ENCODE measurements at regions not wholly inside any gene's neighbourhood (a gene's known extent, or its start where the extent isn't known, plus 50 kb on each side); places are given as distances from the start of the nearest gene placed in this dataset.

GRCh38 chr3:34793057-34793456 lies 846.3 kb upstream of the ARPP21 start:
- ATAC-seq (no peak), DNase-seq (no peak)
- TF ChIP-seq CTCF (IDR thresholded peaks at IDR 0.05): no peak
- intact Hi-C loops (cut with DNase I): no loop called here
- no peak overlapping the region for H3K27ac ChIP-seq
- no peaks in the 10 kb centered on the region for H3K4me1 ChIP-seq
- H3K27me3 ChIP-seq: no peaks in the 10 kb centered on the region
- H3K36me3 ChIP-seq: no peaks in the 10 kb centered on the region
- no peak overlapping the region for H3K4me3 ChIP-seq
- H3K9me3 ChIP-seq: no peaks in the 10 kb centered on the region

GRCh38 chr3:34807611-34808010 lies 831.7 kb upstream of the ARPP21 start:
- TF ChIP-seq CTCF (IDR thresholded peaks at IDR 0.05): no peak
- intact Hi-C loops (cut with DNase I): no loop called here
- DNase-seq (no peak), ATAC-seq (no peak)
- H3K4me3 ChIP-seq: no peak overlapping the region
- H3K9me3 ChIP-seq: peaks cover 0 to 4% of the 10 kb centered on the region in 2 donors
- H3K27ac ChIP-seq: no peak overlapping the region
- H3K4me1 ChIP-seq: no peaks in the 10 kb centered on the region
- H3K36me3 ChIP-seq: no peaks in the 10 kb centered on the region
- H3K27me3 ChIP-seq: no peaks in the 10 kb centered on the region

GRCh38 chr3:34808287-34808686 lies 831.0 kb upstream of the ARPP21 start:
- intact Hi-C loops (cut with DNase I): no loop called here
- no peak for TF ChIP-seq CTCF (IDR thresholded peaks at IDR 0.05)
- DNase-seq: no peak

GRCh38 chr3:34828847-34829246 lies 810.5 kb upstream of the ARPP21 start:
- Histone ChIP-seq H3K4me1 (no peaks in the 10 kb centered on the region), H3K36me3 (no peaks in the 10 kb centered on the region), H3K9me3 (peaks cover 0 to 4% of the 10 kb centered on the region in 2 donors), H3K27ac (no peak overlapping the region), H3K4me3 (no peak overlapping the region), H3K27me3 (no peaks in the 10 kb centered on the region)
- DNase-seq (no peak), ATAC-seq (no peak)
- intact Hi-C loops (cut with DNase I): no loop called here
- no peak for TF ChIP-seq CTCF (IDR thresholded peaks at IDR 0.05)

More at GRCh38 chr3:34808287-34808686, 831.0 kb upstream of the ARPP21 start:
- Histone ChIP-seq H3K27ac (no peak overlapping the region), H3K36me3 (no peaks in the 10 kb centered on the region), H3K9me3 (peaks cover 0 to 4% of the 10 kb centered on the region in 2 donors), H3K4me1 (no peaks in the 10 kb centered on the region), H3K27me3 (no peaks in the 10 kb centered on the region), H3K4me3 (no peak overlapping the region)
- ATAC-seq: no peak

- no peak for TF ChIP-seq CTCF (IDR thresholded peaks at IDR 0.05)
- H3K9me3 ChIP-seq: no peaks in the 10 kb centered on the region
- intact Hi-C loops (cut with DNase I): no loop called here
- no peak for DNase-seq
- no peaks in the 10 kb centered on the region for H3K4me1 ChIP-seq
- no peak for ATAC-seq
- H3K36me3 ChIP-seq: no peaks in the 10 kb centered on the region
- no peaks in the 10 kb centered on the region for H3K27me3 ChIP-seq
- no peak overlapping the region for H3K4me3 ChIP-seq
- no peak overlapping the region for H3K27ac ChIP-seq
These were observed 806.3 kb upstream of the ARPP21 start for GRCh38 chr3:34832865-34833508.

Measured in left lung (tissue), 4 donors.